ENCODE measurements at regions not wholly inside any gene's neighbourhood (a gene's known extent, or its start where the extent isn't known, plus 50 kb on each side); places are given as distances from the start of the nearest gene placed in this dataset.

- TF ChIP-seq ZNF138 (tag by site-specific recombination; IDR thresholded peaks at IDR 0.05; ENCODE audit: borderline replicate concordance) (no peak), ZNF24 (tag by site-specific recombination; IDR thresholded peaks at IDR 0.05) (no peak), ZNF239 (tag by site-specific recombination; IDR thresholded peaks at IDR 0.05) (no peak), ZNF292 (tag by site-specific recombination; IDR thresholded peaks at IDR 0.05; ENCODE audit: borderline replicate concordance, low read depth) (no peak), ZEB2 (tag by site-specific recombination; IDR thresholded peaks at IDR 0.05) (no peak), CTCF (tag by site-specific recombination; IDR thresholded peaks at IDR 0.05) (no peak), ZNF654 (tag by site-specific recombination; IDR thresholded peaks at IDR 0.05; ENCODE audit: low read depth) (no peak), ZNF777 (tag by site-specific recombination; IDR thresholded peaks at IDR 0.05; ENCODE audit: borderline replicate concordance) (no peak), WT1 (tag by site-specific recombination; IDR thresholded peaks at IDR 0.05) (no peak), KLF16 (tag by site-specific recombination; IDR thresholded peaks at IDR 0.05) (no peak)
These were observed 399.1 kb upstream of the AKR1E2 start for GRCh38 chr10:4426866-4427265.
